Spleen (tissue), 11 donors: ENCODE measurements at regions not wholly inside any gene's neighbourhood (a gene's known extent, or its start where the extent isn't known, plus 50 kb on each side); places are given as distances from the start of the nearest gene placed in this dataset.

Experiments
- DNase-seq: peaks from one replicate; pipeline ENCODE4 v3.0.0-alpha.2; 2020
- H3K27ac ChIP-seq, 8 donors: fragments of 200-600 bp; sonication (generic) in 7 of 8; 1 replicate in 4 of 8; 2 replicates in 4 of 8; pipeline versions ENCODE4 v1.5.0 to v1.8.0; 2016 to 2021; ENCODE audit warnings: inconsistent platforms in 4 of 8, mild to moderate bottlenecking in 4 of 8, moderate library complexity in 1 of 8
- H3K27me3 ChIP-seq, 7 donors: fragments of 200-600 bp; sonication (generic) in 6 of 7; replicated peaks in 1 of 7; 1 replicate in 4 of 7; 2 replicates in 3 of 7; pipeline versions ENCODE4 v1.5.0 to v1.8.0; 2016 to 2021; ENCODE audit warnings: inconsistent platforms in 3 of 7, mild to moderate bottlenecking in 1 of 7
- H3K36me3 ChIP-seq, 6 donors: fragments of 200-600 bp; sonication (generic) in 5 of 6; 1 replicate in 4 of 6; 2 replicates in 2 of 6; pipeline versions ENCODE4 v1.5.0 to v1.8.0; 2016 to 2021; ENCODE audit warnings: inconsistent platforms in 2 of 6
- H3K4me1 ChIP-seq, 6 donors: fragments of 200-600 bp; sonication (generic) in 5 of 6; 1 replicate in 3 of 6; 2 replicates in 3 of 6; pipeline versions ENCODE4 v1.5.0 to v1.8.0; 2016 to 2021; ENCODE audit warnings: inconsistent platforms in 3 of 6
- H3K4me3 ChIP-seq, 8 donors: fragments of 200-600 bp; sonication (generic) in 7 of 8; 1 replicate in 4 of 8; 2 replicates in 4 of 8; pipeline versions ENCODE4 v1.5.0 to v1.8.0; 2016 to 2021; ENCODE audit warnings: inconsistent platforms in 4 of 8, mild to moderate bottlenecking in 4 of 8, moderate library complexity in 2 of 8
- H3K9me3 ChIP-seq, 8 donors: fragments of 200-600 bp; sonication (generic) in 7 of 8; 1 replicate in 4 of 8; 2 replicates in 4 of 8; pipeline versions ENCODE4 v1.5.0 to v1.8.0; 2016 to 2021; ENCODE audit warnings: inconsistent platforms in 4 of 8
- POLR2A ChIP-seq, 3 donors: fragments of 450-650 bp; IDR thresholded peaks; one replicate each; pipeline ENCODE4 v1.5.1; 2017; ENCODE audit warnings: antibody characterized with exemption in 3 of 3, mild to moderate bottlenecking in 1 of 3
- POLR2AphosphoS5 ChIP-seq, 3 donors: sonication (generic); formaldehyde crosslinking; IDR thresholded peaks; one replicate each; pipeline ENCODE4 v1.5.1; 2017; ENCODE audit warnings: antibody characterized with exemption in 3 of 3
- WGBS, 5 donors: extraction: QIAGEN DNeasy Blood & Tissue Kit in 3 of 5; methylation state at CpG; one replicate each; pipeline versions ENCODE4 v1.1.5 to v1.1.7; 2013 to 2018; 5-methylcytosine and 5-hydroxymethylcytosine counted together
- intact Hi-C: fragments of 100-400 bp; cut with DNase I; formaldehyde crosslinking; loops from one replicate; pipeline ENCODE4 v1.15.0; 2023; ENCODE audit warnings: low total_unique reads
- TF ChIP-seq, protein P1 (sequence below), 11 experiments: fragments of 200-600 bp in 7 of 11; fragments of 450-650 bp in 4 of 11; sonication (generic) in 4 of 11; IDR thresholded peaks in 8 of 11; conservative IDR thresholded peaks in 3 of 11; 1 replicate in 7 of 11; 2 replicates in 4 of 11; pipeline versions ENCODE4 v1.4.0 to v1.8.0; 2016 to 2021; ENCODE audit warnings: antibody characterized with exemption in 11 of 11, inconsistent platforms in 4 of 11, mild to moderate bottlenecking in 1 of 11
- donor health status: healthy with polysubstance abuse.
- donor health status: DM: no; HTN: no; CAD: no; lungs with moderate emphysema.
- donor health status: DM: no; HTN: no; CAD: no.
- donor health status: Bipolar disorder and iron deficiency.
- donor health status: healthy.
- donor health status: DM: no; HTN: no; CAD: no.
- donor health status: DM: yes; HTN: yes; CAD: no.

DNA sequence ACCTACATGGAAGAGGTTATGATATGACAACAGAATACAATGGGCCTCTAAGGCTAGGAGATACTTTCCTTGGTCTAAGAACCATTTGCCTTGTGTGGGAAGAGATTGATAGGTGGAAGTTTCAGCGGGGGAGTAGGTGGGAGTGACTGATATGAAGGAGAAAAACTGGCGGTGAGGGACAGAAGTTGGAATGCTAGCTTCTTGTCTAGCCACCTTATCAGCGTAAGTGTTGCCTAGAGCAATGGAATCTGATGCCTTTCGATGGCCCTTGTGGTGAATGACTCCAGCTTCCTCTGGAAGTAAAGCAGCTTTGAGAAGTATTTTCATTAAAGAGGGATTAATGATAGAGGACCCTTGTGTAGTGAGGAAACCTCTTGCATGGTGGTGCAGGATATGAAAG, 121.3 kb upstream of the GULP1 start:
- H3K27ac ChIP-seq: no peak overlapping the region
- no peak overlapping the region for H3K4me3 ChIP-seq
- H3K9me3 ChIP-seq: peaks cover 0 to 4% (median 1%) of the 10 kb centered on the region in 8 donors
- H3K4me1 ChIP-seq: no peaks in the 10 kb centered on the region
- H3K36me3 ChIP-seq: no peaks in the 10 kb centered on the region
- DNase-seq: no peak
- intact Hi-C loops: no loop called here
- TF ChIP-seq, protein P1, sequence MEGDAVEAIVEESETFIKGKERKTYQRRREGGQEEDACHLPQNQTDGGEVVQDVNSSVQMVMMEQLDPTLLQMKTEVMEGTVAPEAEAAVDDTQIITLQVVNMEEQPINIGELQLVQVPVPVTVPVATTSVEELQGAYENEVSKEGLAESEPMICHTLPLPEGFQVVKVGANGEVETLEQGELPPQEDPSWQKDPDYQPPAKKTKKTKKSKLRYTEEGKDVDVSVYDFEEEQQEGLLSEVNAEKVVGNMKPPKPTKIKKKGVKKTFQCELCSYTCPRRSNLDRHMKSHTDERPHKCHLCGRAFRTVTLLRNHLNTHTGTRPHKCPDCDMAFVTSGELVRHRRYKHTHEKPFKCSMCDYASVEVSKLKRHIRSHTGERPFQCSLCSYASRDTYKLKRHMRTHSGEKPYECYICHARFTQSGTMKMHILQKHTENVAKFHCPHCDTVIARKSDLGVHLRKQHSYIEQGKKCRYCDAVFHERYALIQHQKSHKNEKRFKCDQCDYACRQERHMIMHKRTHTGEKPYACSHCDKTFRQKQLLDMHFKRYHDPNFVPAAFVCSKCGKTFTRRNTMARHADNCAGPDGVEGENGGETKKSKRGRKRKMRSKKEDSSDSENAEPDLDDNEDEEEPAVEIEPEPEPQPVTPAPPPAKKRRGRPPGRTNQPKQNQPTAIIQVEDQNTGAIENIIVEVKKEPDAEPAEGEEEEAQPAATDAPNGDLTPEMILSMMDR (IDR thresholded peaks at IDR 0.05 in 8 of 11, conservative IDR thresholded peaks at IDR 0.05 in 3 of 11): no peak
- no peak for TF ChIP-seq POLR2A (IDR thresholded peaks at IDR 0.05)
- TF ChIP-seq POLR2AphosphoS5 (IDR thresholded peaks at IDR 0.05): no peak
- 84 to 94% (median 89%) methylated on average over 4 of the region's 4 CpGs for WGBS, 5 donors
- no peaks in the 10 kb centered on the region for H3K27me3 ChIP-seq

DNA sequence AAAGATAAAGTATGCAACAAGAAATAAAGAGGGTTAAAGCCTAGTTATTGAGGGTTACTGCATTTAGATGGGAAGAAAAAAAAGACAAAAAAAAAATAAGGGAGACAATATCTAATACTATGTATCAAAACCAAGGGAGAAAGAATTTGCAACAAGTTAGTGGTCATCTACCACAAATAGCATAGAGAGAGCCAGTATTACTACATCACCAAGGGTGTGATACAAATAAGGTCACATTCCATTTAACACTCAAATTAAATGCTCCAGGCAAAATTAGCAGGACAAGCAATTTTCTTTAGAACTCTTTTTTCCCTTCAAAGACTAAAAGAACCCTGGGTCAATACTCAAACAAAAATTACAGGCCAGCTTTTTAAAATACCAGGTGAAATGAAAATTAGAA, 115.1 kb upstream of the GULP1 start:
- TF ChIP-seq, protein P1 (IDR thresholded peaks at IDR 0.05 in 8 of 11, conservative IDR thresholded peaks at IDR 0.05 in 3 of 11): no peak
- TF ChIP-seq POLR2A (IDR thresholded peaks at IDR 0.05) (no peak), POLR2AphosphoS5 (IDR thresholded peaks at IDR 0.05) (no peak)
- intact Hi-C loops: no loop called here

DNA sequence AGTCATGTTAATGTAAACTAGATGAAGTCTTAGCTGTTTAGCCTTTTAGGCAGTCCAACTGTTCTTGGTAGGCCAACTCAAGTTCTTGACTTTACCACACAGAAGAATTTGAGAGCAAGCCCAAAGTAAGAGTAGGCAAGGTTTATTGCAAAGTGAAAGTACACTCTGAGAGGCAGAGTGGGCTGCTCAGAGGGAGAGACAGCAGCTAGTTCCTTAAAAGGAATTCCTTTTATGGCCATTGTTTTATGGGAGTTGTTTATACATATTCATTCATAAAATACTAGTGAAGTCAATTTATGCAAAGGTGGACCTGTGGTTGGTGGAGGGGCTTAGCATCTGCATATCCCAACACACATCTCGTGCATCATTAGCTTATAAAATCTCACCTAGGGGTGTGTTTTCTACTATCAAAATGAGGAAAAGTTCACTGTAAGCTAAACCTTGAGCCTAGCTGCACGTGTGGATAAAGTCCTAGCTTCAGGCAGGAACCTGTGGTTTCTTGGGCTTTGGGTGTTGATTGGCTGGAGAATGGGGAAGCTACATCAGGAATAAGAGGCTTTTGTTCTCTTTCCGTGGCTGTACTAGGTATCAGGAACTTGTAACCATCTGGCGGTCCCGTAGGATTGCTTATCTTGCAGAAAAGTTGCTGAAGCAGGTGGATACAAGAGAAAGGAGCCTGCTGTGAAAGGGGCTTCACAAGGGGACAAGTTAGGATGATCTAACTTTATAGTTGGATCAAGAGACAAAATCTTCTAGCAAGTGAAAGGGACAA, 110.4 kb upstream of the GULP1 start:
- no peak for DNase-seq
- TF ChIP-seq POLR2A (IDR thresholded peaks at IDR 0.05) (no peak), POLR2AphosphoS5 (IDR thresholded peaks at IDR 0.05) (no peak)
- TF ChIP-seq, protein P1 (IDR thresholded peaks at IDR 0.05 in 8 of 11, conservative IDR thresholded peaks at IDR 0.05 in 3 of 11): no peak
- H3K27me3 ChIP-seq: no peaks in the 10 kb centered on the region
- no peaks in the 10 kb centered on the region for H3K36me3 ChIP-seq
- 15 to 32% (median 29%) methylated on average over 5 of the region's 5 CpGs for WGBS, 5 donors
- H3K4me1 ChIP-seq: no peaks in the 10 kb centered on the region
- intact Hi-C loops: no loop called here
- peaks cover 0 to 4% (median 0%) of the 10 kb centered on the region in 8 donors for H3K9me3 ChIP-seq
- H3K27ac ChIP-seq: no peak overlapping the region
- no peak overlapping the region for H3K4me3 ChIP-seq

More for the DNA sequence above, 115.1 kb upstream of the GULP1 start:
- Histone ChIP-seq H3K4me1 (no peaks in the 10 kb centered on the region), H3K27me3 (no peaks in the 10 kb centered on the region), H3K4me3 (no peak overlapping the region), H3K27ac (no peak overlapping the region), H3K9me3 (peaks cover 0 to 5% (median 0%) of the 10 kb centered on the region in 8 donors), H3K36me3 (no peaks in the 10 kb centered on the region)
- no peak for DNase-seq

DNA sequence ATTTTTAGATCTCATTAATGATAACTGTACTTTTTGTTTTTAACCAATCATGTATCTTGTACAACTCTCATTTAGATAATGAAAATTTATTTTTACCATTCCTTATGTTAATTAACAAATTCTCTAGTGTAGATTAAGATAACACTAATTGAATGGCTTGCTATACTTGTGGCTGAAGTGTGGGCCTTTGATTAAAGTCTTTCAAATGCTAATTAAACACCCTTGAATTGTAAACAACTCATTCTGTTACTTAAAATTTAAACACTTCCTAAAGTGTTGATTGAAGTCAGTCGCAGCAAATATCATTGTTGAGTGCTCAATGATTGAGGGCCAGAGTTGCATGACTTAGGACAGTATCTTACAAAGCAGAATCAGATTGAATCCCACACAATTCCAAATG, 109.8 kb upstream of the GULP1 start:
- Histone ChIP-seq H3K4me3 (no peak overlapping the region), H3K27ac (no peak overlapping the region), H3K4me1 (no peaks in the 10 kb centered on the region), H3K36me3 (no peaks in the 10 kb centered on the region), H3K27me3 (no peaks in the 10 kb centered on the region), H3K9me3 (peaks cover 0 to 4% (median 0%) of the 10 kb centered on the region in 8 donors)
- intact Hi-C loops: no loop called here
- no peak for TF ChIP-seq POLR2A (IDR thresholded peaks at IDR 0.05)
- no peak for TF ChIP-seq POLR2AphosphoS5 (IDR thresholded peaks at IDR 0.05)
- WGBS, 5 donors: 65 to 92% (median 82%) methylated on average over 1 of the region's 1 CpG
- DNase-seq: no peak
